Nephron progenitor cell (in vitro differentiated cells): ENCODE measurements at regions not wholly inside any gene's neighbourhood (a gene's known extent, or its start where the extent isn't known, plus 50 kb on each side); places are given as distances from the start of the nearest gene placed in this dataset.
"Not testable (repeated sequence)": the region's sequence is repeated elsewhere in the genome, so short reads cannot be mapped to it uniquely, and the experiment has no call there.

Experiments
- DNase-seq: peaks from one replicate; pipeline ENCODE4 v3.0.0; 2021
- H3K27ac Mint-ChIP-seq: 2 replicates; pipeline ENCODE4 v1.8.0; 2021; ENCODE audit warnings: mild to moderate bottlenecking, moderate library complexity, mixed read lengths
- H3K27me3 Mint-ChIP-seq: 2 replicates; pipeline ENCODE4 v1.8.0; 2021; ENCODE audit warnings: mild to moderate bottlenecking, low read depth, mixed read lengths; ENCODE audit not compliant: poor library complexity
- H3K36me3 Mint-ChIP-seq: 2 replicates; pipeline ENCODE4 v1.8.0; 2021; ENCODE audit warnings: low read depth, mixed read lengths
- H3K4me1 Mint-ChIP-seq: 2 replicates; pipeline ENCODE4 v1.8.0; 2021; ENCODE audit warnings: mixed read lengths
- H3K4me3 Mint-ChIP-seq: 2 replicates; pipeline ENCODE4 v1.8.0; 2021; ENCODE audit warnings: mild to moderate bottlenecking, moderate library complexity, mixed read lengths
- H3K9me3 Mint-ChIP-seq: 2 replicates; pipeline ENCODE4 v1.8.0; 2021; ENCODE audit warnings: mild to moderate bottlenecking, moderate library complexity, mixed read lengths
- CTCF ChIP-seq: fragments of 200-600 bp; sonication (generic); IDR thresholded peaks from 2 replicates; pipeline ENCODE4 v1.5.0; 2021; ENCODE audit warnings: antibody characterized with exemption

- Mint-ChIP-seq H3K4me3 (no peak overlapping the region), H3K4me1 (peaks cover 13% of the 10 kb centered on the region), H3K36me3 (no peaks in the 10 kb centered on the region), H3K9me3 (no peaks in the 10 kb centered on the region), H3K27ac (no peak overlapping the region), H3K27me3 (no peaks in the 10 kb centered on the region)
- no peak for DNase-seq
- no peak for TF ChIP-seq CTCF
These were observed 859.3 kb upstream of the ATXN7L3B start for GRCh38 chr12:73678335-73678734.

- Mint-ChIP-seq H3K27ac (no peak overlapping the region), H3K4me3 (no peak overlapping the region), H3K4me1 (no peaks in the 10 kb centered on the region), H3K27me3 (no peaks in the 10 kb centered on the region), H3K36me3 (no peaks in the 10 kb centered on the region), H3K9me3 (no peaks in the 10 kb centered on the region)
- TF ChIP-seq CTCF: no peak
- no peak for DNase-seq
These were observed 838.3 kb upstream of the ATXN7L3B start for GRCh38 chr12:73699318-73699717.

- DNase-seq: no peak
- no peak overlapping the region for H3K4me3 Mint-ChIP-seq
- no peaks in the 10 kb centered on the region for H3K27me3 Mint-ChIP-seq
- no peaks in the 10 kb centered on the region for H3K9me3 Mint-ChIP-seq
- no peak overlapping the region for H3K27ac Mint-ChIP-seq
- H3K36me3 Mint-ChIP-seq: no peaks in the 10 kb centered on the region
- no peak for TF ChIP-seq CTCF
- peaks cover 4% of the 10 kb centered on the region for H3K4me1 Mint-ChIP-seq
These were observed 823.0 kb upstream of the ATXN7L3B start for GRCh38 chr12:73714655-73715054.

GRCh38 chr12:73716143-73716542 lies 821.5 kb upstream of the ATXN7L3B start:
- H3K9me3 Mint-ChIP-seq, H3K27ac Mint-ChIP-seq: not testable (repeated sequence)

GRCh38 chr12:73719223-73719622 lies 818.4 kb upstream of the ATXN7L3B start:
- no peaks in the 10 kb centered on the region for H3K9me3 Mint-ChIP-seq
- H3K4me1 Mint-ChIP-seq: peaks cover 7% of the 10 kb centered on the region
- no peaks in the 10 kb centered on the region for H3K36me3 Mint-ChIP-seq
- H3K4me3 Mint-ChIP-seq: no peak overlapping the region
- no peak for DNase-seq
- no peak for TF ChIP-seq CTCF
- H3K27ac Mint-ChIP-seq: no peak overlapping the region
- peaks cover 3% of the 10 kb centered on the region for H3K27me3 Mint-ChIP-seq

More at GRCh38 chr12:73716143-73716542, 821.5 kb upstream of the ATXN7L3B start:
- H3K27me3 Mint-ChIP-seq, DNase-seq, H3K4me1 Mint-ChIP-seq, H3K36me3 Mint-ChIP-seq, H3K4me3 Mint-ChIP-seq: not testable (repeated sequence)

GRCh38 chr12:73726881-73727280 lies 810.8 kb upstream of the ATXN7L3B start:
- no peak overlapping the region for H3K4me3 Mint-ChIP-seq
- H3K9me3 Mint-ChIP-seq: no peaks in the 10 kb centered on the region
- no peaks in the 10 kb centered on the region for H3K36me3 Mint-ChIP-seq
- TF ChIP-seq CTCF: no peak
- peaks cover 5% of the 10 kb centered on the region for H3K27me3 Mint-ChIP-seq
- DNase-seq: no peak
- no peak overlapping the region for H3K27ac Mint-ChIP-seq
- H3K4me1 Mint-ChIP-seq: no peaks in the 10 kb centered on the region
